GM18519 (cell line): ENCODE measurements at regions not wholly inside any gene's neighbourhood (a gene's known extent, or its start where the extent isn't known, plus 50 kb on each side); places are given as distances from the start of the nearest gene placed in this dataset.

Experiments used
- ATAC-seq: cut with Tn5 transposase; IDR thresholded peaks from one replicate; pipeline ENCODE4 v1.9.1; 2021; ENCODE audit warnings: mild to moderate bottlenecking, moderate library complexity; ENCODE audit not compliant: unreplicated experiment, low FRiP score

DNA sequence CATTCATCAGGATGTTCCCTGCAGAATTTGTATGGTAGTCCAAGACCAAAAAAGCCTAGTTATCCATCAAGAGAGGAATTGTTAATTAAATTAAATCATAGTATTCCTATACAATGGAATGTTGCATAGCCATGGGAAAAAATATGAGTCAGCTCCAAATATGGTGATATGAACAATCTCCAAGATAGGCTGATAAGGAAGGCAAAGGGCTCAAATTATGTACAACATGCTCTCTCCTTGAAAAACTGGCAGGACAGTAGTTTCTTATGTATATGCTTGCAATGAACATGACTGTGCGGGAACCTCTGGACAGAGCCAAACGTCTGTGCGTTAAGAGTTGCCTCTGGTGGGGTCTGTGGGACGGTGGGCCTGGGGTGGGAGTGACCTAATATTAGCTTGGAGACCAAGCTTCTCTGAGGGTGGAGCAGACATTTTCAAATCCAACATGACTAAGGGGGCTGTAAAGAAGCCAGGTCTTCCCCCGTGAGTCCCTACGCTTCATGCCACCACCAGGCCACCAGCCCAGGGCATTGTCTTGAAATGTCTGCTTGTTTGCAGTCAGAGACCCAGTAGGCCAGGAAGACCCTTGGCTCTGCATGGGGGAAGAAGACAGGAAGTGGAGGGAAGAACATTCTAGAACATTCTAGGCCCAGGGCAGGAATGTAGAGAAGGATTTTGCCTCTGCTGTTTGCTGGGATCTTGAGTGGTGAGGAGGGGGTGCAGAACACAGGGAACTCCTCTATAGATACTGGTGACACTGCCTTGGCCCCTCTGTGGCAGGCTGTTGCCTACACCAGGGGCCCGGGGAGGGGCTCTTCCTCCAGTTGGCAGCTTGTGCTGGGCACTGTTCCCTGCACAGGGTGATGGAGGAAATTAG is 244.0 kb upstream of the HS6ST1 start:
- no peak for ATAC-seq

DNA sequence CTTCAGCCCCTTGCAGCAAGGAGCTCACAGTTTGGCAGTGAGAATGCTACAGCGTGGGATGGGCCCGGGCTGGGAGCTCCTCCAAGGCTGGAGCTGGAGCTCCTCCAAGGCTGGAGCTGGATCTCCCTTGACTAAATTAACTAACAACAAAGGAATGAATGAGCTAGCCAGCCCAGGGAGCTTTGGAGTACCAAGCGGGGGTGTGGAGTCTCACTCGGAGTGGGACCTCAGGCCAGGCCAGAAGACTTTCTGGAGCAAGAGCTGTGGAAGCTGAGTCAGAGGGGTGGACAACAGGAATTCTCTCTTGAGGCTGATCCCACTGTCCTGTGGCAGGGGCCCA is 244.7 kb upstream of the HS6ST1 start:
- ATAC-seq = no peak

DNA sequence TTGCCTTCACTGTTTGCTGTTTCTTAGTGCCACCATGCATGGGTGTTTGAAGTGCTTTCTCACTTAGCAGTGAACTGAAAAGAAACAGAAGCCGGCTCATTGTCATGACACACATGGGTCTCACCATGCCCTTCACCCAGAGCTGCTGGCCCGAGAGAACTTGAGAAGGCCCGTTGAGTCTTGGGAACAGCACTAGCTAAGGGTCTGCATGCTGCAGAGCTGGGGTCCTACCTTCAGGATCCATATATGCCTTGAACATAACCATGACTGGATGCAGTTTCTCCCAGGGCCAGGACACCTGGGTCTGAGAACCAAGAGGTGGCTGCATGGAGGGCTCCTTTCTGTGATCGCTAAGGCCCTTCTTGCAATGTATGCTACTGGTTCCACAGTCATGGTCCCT is 245.5 kb upstream of the HS6ST1 start:
- ATAC-seq = no peak

DNA sequence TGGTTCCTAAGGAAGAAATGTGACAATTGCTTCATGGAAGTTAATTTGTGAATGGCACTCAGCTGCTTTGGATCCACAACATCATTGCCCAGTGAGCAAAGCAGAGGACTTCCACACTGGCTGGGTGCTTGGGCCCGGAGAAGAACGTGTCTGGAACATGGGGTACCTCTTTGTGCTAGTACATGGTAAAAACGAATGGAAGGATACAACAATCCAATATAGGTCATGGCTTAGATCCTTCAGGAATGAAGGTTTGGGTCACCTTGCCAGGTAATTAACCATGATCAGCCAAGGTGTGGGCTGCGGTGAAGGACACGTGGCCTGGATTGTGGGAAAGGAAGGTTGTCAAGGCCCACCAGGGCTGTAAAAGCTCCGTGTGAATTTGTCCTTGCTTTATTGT is 245.9 kb upstream of the HS6ST1 start:
- ATAC-seq = no peak

DNA sequence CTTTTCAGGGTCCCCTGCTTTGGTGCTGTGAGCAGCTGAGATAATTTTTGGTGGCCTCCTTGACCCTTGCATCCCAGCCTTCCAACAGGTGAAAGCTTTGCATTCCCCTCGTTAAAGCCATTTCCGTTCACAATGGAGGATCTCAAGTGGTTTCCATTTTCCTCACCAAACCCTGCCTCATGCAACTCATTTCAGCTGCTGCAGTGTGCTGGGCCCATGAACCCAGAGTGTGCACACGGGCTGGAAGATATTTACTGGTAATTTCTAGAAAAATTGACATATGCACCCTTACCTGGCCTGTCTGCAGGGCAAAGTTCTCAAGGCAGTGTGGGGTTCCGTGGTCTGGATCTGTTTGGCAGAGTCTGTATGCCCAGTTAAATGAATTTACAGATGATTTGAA is 246.8 kb upstream of the HS6ST1 start:
- ATAC-seq = no peak

DNA sequence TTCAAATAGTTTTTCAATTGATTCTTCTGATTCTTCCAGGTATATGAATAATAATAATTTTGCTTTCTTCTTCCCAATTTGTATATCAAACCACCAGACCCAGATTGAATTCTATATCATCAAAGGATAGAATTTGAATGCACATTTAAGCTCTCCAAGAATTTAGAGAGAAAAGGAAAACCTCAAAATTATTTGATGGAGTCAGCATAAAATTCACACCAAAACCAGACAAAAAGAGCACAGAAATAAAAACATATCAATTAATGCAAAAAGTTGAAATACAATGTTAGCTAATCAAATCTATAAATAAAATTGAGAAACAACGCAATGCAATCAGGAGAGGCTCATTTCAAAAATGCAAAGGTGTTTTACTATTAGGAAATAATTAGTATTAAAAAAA is 248.0 kb upstream of the HS6ST1 start:
- ATAC-seq = no peak

DNA sequence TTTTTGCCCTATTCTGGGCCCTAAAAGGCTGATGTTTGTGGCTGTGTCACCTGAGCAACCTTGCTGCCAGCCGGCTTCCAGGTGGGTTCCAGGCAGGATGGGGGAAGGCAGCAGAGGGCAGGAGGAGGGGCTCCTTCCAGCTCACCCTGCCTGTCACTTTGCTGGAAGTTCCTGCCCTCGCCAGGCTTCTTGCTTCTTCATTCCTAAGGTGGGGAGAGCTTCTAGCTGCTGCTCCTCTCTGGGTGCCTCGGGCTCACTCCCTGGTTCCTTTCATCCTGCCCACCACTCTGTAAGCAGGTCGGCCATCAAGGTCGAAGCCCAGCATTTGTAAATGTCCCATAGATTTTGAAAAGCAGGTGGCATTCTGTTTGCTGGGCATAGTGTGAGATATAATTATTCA is 249.4 kb upstream of the HS6ST1 start:
- ATAC-seq = no peak

DNA sequence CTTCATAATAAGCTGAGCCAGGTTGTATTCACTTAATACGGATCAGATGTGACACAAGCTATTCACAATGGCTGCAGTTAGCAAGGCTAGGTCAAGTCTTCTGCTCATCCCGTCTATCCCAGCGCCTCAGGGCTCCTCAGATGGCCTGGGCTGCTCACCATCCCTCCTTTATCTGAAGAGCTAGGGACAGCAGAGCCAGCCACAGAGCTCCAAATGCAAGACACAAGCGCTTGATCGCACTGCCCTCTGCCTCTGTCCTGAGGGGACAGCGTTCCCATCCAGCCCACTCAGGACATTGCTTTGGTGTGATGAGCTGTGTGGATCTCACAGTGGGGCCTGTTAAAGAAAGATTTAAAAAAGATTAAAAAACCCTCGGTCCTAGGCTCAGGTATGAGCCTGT is 254.4 kb upstream of the HS6ST1 start:
- ATAC-seq = no peak

DNA sequence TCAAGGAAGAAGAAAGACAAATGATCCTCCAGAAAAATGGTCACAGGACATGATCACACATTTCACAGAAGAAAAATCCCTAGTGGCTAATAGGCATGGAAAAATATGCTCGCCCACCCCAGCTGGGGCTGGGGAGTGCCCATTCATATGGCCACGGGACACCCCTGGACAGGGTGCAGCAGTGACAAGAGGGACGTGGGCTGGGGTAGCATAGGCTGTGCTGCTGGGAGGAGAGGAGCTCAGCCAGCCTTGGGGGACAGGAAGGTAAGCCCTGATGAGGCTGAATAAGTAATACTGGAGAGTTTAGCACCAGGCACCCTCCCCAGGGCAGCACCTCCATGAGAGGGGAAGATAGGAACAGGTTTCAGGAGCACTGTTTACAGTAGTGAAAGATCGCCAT is 254.9 kb upstream of the HS6ST1 start:
- no peak for ATAC-seq

DNA sequence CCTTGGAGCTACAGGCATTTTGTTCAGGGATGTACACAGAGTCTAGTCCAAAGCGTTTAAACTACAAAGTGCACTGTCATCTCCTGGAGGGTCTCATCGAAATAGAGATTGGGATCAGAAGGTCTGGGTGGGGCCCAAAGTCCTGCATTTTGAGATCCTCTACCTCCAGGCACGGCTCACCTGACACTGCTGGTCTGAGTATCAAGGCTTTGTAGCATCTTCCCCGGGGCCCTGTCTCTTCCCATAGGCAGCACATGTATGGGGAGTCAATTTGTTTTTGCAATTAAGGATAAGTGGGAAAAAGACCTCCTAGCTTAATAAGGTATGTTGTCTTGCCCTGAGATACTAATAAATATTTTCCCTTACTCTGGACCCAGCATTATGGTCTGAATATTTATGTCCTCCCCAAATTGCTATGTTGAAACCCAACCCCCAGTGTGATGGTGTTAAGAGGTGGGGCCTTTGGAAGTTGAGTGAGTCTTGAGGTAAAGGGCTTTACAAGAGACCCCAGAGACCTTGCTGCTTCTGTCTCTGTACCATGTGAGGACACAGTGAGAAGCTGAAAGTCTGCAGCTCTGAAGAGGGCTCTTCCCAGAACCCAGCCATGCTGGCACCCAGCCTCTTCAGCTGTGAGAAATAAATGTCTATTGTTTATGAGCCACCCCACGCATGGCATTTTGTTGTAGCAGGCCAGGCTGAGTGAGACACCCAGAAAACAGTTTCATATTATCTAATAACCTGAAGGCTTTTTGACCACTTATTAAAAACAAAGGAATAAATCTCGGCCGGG is 258.7 kb upstream of the HS6ST1 start:
- ATAC-seq = no peak

DNA sequence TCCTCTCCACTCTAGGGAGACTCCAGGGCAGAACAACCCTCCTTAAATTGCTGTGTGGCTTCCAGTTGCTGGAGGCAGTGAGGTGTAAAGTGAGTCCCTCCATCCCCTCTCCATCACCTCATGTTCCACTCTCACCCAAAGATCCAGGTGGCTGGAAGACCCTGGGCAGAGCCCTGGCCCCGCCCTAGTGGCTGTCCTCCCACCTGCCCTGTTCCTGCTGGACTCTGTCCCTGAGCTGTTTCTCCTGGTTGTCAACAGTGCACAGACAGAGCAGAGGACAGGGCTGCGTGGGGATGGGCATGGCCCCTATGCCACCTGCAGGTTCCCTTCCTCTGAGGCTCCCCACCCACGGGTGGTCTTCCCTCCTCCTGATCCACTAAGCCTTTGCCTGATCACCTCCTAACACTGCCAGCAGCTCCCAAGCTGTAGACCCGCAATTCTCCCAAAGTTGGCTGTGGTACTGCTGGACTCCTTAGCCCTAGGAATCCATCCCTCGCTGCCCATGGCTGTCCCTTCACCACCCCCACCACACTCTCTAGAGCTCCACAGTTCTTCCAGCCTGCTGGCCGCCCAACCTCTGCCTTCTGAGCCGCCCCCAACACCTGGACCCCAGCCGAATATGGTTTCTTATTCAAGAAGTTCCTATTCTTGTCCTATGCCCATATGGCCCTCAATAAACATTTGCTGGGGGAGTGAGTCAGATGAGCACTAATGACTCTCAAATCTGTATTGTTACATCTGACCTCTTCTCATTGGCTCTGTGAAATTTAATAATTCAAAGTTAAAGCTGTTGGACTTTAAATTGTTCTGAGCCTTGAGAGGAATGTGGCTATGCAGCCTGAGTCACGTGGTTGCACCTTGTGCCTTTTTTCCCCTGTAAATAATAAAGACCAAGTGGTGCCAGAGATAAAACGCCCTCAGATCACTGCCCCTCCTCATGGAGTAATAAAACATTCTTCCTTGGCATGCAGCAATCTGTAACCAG is 260.0 kb upstream of the HS6ST1 start:
- ATAC-seq = no peak

DNA sequence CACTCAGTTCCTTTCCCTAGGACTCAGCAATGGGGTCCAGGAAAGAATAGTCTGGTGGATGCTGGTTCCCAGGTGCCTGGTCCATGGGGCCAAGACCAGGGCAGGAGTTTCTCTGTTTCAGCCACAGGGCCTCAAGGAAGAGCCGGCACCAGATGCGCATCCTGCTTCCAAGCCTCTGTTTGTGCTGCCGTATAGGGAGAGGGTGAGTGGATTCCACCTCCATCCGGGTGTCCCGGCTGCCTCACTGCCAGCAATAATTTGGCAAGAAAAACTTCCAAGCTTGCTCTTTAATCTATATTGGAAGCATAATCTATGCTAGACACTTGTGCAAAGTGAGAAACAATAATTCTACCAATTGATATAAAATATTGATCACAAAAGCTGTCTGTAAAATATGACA is 261.2 kb upstream of the HS6ST1 start:
- no peak for ATAC-seq

DNA sequence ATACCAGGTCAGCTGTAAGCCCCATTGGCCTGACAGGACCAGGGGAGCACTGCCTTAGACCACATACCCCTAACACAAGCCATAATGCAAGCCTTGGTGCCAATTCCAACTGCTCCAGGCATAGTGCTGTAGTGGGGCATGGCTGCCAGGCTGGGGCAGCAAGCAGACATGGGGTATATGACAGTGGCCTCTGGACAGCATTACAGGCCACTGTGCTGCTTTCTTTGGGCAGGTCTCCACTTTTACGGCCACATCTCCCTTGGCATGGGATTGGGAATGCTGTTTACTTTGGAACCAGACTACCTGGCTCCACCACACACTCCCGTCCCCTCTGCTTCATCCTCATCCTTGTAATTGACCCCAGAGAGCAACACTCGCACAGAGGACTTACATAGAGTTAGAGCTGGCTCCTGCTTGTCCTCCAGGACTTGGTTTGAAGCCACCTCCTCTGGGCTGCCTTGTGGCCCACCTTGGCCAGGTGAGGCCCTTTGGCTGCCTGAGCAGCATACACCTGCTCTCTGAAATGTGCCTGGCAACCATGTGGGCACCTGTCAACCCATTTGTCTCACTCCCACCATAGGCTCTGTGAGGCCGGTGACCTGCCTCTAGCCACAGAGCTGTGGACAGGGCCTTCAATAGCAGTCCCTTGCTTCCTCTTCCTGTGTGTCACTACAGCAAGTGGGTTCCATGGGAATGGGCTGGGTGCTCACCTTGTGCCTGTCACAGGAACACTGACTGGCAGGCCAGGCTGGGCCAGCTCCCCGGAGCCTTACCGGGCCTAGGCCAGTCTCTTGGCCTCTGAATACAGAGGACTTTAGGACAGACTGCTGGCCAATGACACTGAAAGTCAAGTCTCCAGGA is 262.6 kb upstream of the HS6ST1 start:
- no peak for ATAC-seq

DNA sequence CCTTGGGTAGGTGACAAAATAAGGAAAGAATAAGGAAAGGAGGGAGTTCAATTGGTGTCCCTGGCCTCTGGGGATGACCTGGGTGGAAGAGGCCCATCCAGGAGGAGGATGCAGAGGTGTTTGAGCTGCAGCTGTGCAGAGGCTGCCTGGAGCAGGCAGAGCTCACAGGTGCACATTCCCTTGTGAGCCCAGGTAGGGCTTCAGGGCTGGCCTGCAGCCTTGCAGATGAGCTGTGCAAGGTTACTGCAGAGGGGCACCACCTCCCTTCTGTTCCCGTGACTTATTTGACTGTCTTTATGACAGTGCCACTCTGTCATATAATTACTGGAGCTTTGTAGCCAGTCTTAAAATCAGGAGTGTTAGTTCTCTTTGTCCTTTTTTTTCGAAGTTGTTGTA is 263.2 kb upstream of the HS6ST1 start:
- ATAC-seq = no peak

DNA sequence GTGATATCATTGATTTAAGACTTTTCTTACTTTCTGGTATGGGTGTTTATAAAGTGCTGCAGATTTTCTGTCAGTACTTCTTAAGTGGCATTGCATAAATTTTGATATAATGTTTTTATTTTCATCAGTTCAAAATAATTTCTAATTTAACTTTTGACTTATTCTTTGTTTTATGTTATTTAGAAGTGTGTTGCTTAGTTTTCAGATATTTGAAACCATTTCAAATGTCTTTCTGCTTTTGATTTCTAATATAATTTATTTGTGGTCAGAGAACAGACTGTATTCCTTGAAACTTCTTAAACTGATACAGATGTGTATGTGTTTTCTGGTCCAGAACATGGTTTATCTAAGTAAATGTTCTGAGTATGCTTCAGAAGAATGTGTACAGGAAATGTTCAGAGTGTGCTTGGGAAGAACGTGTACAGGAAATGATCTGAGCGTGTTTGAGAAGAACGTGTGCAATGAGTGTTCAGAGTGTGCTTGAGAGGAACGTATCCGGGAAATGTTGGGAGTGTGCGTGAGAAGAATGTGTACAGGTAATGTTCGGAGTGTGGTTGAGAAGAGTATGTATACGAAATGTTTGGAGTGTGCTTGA is 265.7 kb upstream of the HS6ST1 start:
- no peak for ATAC-seq

DNA sequence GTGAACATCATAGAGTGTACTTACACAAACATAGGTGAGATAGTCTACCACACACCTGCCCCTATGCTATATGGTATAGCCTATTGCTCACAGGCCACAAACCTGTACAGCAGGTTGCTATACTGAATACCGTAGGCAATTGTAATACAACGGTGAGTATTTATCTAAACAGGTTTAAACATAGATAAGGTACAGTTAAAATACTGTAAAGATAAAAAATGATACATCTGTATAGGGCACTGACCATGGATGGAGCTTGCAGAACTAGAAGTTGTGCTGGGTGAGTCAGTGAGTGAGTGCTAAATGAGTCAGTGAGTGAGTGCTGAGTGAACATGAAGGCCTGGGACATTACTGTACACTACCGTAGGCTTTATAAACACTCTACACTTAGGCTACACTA is 267.0 kb upstream of the HS6ST1 start:
- ATAC-seq = no peak

DNA sequence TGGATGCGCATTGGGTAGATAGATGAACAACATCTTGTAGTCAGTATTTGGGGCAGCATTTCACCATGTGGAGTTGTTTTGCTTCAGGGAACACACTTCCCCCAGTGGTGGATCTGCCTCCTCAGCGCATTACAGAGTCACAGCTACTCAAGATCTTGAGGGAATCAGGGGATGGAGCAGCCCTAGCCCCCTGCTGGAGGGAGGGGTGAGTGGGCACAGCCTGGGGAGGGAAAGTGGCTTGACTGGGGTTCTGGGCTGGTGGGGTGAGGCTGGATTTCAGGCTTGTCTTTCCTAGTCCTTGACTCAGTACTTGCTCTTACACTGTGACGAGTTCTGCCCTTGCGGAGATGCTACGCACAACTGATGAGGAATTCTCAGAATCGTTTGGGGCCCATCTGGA is 271.0 kb upstream of the HS6ST1 start:
- ATAC-seq = no peak

DNA sequence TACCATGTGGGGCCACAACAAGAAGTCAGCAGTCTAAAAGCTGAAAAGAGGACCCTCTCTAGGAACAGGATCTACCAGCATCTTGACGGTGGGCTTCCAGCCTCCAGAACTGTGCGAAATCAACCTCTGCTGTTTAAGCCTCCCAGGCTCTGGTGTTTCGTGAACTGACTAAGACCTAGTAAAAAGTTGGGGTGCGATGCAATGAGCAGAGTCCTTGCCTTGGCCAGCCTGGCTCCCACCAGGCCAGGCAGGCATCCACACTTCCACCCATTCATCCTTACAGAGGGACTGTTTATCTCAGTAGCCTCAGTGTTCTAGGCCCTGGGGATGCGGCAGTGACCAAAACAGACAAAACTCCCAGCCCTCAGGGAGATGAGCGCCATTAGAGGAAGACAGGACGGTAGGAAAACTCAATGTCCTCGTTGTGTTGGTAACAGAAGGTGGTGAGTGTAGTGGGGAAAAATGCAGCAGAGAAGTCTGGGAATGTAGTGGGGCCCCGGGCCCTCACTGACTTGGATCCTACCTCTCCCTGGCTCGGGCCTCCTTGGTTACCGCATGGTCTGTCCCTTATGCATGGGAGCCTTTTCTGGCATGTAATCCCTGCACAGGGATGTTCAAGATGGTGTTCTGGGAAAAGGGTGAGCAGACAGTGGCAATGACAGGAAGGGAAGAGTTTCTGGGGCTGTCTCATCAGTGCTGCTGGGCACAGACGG is 271.8 kb upstream of the HS6ST1 start:
- no peak for ATAC-seq
